ENCODE measurements at regions not wholly inside any gene's neighbourhood (a gene's known extent, or its start where the extent isn't known, plus 50 kb on each side); places are given as distances from the start of the nearest gene placed in this dataset.

DNA sequence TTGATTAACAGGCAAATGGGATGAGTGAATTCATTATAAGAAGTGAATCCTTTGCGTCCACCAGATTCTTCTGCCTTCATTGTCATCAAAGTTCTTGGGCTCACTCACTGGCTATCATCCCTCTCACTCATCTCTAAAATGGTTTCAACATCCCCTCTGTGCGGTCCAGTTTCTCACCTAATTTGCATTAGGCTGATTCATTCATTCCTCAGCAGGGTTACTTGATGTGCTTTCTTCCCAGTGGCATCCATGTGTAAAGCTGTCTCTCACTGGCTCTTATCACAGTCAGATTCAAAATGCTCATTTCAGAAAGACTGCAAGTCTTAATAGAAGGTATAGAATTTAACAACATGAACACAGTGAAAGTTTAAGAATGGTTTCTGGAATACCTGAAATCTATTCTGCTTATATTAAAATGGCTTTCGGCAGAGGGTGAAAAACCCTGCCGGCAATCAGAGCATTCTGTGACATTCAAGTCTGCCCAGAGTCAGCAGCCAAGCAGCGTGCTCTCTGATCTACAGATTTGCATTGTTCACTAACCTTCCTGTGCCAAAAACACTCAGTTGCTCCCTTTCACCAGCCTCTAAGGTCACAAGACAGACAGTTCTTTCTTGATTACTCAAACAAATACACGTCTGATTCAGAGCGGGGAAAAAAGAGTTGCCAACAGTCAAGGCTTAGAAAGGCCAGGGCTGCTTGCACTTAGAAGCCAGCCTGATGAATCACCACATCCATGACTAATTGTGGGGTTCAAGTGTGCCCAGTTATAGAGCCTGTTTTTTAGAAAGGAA is 106.7 kb downstream of the TES start:
- TF ChIP-seq CTCF (IDR thresholded peaks at IDR 0.05) (no peak), POLR2A (IDR thresholded peaks at IDR 0.05) (no peak)
